GM18499 (cell line): ENCODE measurements at regions not wholly inside any gene's neighbourhood (a gene's known extent, or its start where the extent isn't known, plus 50 kb on each side); places are given as distances from the start of the nearest gene placed in this dataset.

Experiments used
- ATAC-seq: cut with Tn5 transposase; IDR thresholded peaks from one replicate; pipeline ENCODE4 v1.9.1; 2021; ENCODE audit warnings: moderate number of reproducible peaks; ENCODE audit not compliant: insufficient read depth, unreplicated experiment

DNA sequence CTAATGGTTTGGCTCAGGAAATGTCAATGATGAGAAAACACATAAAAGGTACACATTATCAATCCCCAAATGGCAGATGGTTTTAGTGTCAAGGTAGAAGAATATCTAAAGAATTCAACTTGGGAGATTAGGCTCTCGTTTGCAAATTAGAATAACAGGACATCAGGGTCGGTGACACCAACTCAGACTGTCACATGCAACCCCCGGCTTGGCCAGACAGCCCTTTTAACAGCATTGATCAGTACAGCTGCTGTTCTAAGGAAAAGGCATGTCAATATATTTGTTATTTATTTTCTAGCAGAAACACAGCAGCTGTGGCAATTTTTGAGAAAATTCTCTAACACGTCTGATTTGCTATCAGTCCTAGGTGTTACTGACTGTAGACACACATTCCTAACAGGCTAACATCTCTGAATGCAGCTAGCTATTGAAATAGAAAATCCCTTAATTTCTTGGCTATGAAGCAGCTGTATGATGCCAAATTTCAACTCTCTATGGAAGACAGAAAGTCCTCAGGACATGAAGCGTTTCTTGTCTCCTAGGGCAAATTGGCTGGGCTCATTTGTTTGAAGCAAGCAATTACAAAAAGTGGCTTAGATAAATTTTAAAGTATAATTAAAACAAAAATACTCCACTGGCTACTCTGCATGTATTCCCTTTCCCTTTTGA lies 269.0 kb upstream of the CXXC4 start:
- ATAC-seq: no peak

DNA sequence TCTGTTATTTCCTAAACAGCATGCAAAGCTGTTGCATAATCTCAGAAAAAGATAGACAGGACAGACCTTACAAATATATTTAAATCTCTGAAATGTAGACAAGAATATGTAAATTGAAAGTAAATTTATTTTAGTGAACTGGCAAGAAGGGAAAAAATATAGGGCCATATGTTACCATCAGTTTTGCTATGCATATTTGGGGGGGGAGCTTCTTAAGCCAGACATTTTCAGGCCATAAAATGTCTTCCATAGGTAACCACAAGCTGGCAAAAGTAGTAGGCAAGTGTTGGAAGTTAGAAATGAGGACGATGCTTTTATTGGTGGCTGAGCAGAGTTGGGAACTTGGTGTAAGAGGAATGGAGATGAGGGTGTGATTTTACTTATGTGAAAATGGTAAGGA lies 272.0 kb upstream of the CXXC4 start:
- ATAC-seq: no peak

DNA sequence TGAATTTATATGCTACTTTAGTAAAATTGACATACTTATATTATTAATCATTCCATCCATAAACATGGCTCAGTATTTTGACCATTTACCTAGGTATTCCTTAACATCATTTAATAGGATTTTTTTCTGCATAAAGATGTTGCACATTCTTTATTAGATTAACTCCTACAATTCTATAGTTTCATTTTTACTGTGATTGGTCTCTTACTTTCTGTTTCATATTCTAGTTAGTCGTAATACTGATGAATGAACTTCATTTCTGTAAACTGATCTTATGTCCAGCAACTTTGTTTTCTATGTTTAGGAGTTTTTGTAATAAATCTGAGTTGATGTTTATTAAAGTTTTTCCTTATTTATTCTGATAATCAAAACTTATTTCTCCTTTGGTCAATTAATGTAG lies 278.2 kb upstream of the CXXC4 start:
- ATAC-seq: peak; percentile 92

DNA sequence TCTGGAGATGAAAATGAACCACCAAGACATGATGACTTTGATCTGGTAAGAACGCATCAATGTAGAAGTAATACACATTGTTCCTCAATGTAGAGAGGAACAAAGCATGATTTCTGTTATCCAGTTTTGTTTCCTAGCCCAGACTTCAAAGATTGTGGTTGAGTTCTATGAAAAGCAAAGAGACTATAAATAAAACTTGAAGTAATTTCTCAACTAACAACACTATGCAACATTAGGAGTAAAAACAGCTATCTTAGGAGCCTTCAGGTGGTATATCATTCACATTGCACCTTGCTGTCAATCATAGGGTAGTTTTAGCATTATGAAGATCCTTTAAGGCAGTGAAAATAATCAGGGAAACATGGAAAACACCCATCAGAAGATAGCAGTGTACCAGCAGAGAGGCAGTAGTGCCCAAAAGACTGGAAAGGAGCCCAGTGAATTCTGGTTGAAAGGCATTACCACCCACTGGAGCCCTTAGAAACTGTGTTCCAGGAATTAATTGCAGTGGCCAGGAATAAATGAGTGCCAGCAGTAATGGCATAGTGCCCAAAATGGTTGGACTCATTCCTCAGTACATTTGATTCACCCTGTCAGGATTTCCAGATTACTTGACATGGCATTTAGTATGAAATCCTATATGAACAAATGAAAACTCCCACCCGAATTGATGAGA lies 300.7 kb upstream of the CXXC4 start:
- ATAC-seq: peak; percentile 66

DNA sequence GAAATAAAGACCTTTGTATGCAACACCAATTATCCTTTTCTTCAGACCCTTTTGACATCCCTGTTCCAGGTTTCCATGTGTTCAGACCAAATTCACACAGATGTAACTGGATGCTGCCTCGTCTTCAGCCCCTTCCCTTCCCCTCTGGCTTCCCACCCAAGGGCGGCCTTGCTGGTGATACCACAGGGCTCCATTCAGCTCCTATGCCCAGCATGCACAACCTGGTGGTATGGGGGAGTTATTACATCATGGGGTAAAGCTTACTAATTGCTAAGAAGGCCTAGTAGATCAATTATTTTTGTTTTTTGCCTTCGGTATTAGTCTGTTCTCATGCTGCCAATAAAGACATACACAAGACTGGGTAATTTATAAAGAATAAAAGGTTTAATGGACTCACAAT lies 317.0 kb upstream of the CXXC4 start:
- ATAC-seq: no peak

DNA sequence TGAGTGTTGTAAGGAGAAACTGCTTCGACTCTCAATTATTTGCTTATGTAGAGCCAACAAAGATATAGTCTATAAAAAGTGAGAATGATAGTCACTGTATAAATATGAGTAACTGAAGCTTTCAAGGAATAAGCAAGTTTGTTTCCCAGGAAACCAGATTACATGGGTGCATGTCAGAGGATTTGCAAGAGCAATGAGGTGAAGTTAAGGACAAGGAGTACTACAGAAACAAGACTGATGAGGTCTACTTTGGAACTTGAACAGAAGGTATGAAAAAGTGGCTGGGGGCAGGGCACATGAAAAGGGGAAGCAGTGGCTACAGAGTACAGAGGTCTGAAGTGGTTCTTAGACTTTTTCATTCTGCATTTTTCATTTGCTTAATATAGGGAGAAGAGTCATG lies 321.0 kb upstream of the CXXC4 start:
- ATAC-seq: peak; percentile 60

DNA sequence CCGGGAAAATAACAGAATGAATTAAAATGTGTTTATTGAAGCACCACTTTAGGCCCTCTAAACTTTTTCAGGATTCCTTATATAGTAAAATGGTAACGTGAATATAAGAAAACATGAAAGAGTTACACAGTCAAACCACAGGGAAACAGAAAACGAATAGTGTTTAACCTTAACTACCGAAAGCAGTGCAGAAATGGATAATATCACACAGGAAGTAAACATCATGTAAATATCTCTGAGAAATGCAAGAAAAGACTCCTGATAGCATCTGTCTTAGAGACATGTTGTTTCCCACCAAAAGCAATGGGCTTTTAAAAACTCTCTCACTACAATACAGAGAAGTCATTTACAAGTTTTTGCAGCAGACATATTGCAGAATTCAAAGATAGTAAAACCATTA lies 323.9 kb upstream of the CXXC4 start:
- peak; percentile 60 for ATAC-seq

DNA sequence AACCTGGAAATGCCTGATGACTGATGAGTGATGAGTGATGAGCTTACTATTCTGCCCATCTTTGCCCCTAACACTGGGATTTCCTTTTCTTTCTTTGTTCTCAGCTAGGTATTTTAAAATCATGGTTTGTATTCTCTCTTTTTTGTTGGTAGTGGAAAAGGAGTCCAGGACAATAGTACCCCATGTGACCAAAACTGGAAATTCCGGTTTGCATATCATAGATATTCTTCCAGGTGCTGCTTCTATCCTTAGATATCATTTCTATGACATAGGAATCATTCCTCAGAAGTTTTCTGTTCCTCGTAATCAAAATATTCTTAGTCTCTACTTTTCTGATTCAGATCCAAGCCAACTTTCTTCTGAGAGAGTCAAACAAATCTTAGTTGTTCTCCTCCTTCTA lies 320.5 kb upstream of the TET2 start:
- ATAC-seq: no peak

DNA sequence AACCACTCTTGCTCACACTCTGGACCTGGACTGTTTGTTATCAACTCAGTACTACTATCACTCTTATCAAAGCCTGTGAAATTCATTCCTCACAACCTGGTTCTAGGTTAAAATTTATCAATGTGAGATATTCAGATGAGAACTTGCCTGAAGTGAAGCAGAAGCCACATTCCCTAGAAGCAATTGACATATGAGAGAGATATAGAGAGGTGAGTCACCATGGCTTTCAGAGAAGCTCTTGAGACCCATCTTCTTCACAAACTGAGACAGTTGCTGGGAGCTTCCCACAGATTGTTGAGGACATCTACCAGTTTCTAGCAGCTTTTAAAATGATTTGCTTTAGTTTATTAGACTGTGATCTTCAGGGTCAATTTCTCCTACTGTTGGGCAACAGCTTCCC lies 316.9 kb upstream of the TET2 start:
- no peak for ATAC-seq

DNA sequence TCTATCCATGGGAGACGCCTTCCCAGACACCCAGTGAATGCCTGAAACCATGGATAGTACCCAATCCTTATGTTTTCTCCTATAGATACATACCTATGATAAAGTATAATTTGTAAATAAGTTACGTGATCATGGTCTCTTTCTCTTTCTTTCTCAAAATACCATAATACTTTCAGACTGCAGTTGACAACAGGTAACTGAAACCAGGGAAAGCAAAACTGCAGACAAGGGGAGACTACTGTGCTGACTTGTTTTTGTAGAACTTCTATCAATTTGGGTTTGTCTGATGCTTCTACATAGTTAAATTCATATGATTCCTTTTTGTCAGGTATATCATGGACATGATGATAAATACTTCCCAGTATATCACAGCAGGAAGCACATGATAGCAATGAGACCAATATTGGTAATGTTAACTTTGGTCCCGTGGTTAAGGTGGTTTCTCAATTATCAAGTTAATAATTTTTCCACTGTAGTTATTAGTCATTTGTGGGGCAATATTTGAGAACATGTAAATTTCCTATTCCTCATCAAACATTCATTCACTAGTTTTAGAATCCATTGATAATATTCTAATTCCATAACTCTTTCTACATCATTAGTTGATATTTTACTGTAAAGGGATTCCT lies 298.0 kb upstream of the TET2 start:
- ATAC-seq: no peak

DNA sequence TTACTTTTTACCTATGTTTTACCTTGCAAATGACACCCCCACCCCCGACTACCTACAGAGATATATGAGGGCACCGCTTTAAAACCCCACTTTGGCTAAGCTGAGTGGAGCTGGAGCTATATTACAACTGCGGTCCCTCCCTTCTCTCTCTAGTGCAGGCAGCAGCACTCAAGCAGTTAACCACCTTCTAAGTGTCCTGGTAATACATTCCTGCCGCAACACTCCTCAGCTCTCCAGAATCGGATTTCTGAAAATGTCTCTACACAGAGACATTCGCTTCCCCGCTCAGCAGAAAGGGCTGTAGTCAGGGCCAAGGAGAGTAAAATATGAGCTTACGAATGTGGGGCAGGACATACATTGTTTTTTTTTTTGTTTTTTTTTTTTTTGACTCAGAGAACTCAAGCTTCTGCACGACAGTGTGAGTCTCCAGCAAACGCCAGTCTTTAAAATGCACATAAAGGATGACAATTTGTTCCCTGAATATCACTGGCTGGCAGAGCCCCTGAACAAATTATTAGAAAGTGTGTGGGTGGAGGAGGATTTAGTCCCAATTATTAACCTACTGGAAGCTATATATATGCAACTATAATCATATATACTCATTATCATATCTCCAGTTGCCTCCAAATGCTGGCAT lies 287.0 kb upstream of the TET2 start:
- no peak for ATAC-seq

DNA sequence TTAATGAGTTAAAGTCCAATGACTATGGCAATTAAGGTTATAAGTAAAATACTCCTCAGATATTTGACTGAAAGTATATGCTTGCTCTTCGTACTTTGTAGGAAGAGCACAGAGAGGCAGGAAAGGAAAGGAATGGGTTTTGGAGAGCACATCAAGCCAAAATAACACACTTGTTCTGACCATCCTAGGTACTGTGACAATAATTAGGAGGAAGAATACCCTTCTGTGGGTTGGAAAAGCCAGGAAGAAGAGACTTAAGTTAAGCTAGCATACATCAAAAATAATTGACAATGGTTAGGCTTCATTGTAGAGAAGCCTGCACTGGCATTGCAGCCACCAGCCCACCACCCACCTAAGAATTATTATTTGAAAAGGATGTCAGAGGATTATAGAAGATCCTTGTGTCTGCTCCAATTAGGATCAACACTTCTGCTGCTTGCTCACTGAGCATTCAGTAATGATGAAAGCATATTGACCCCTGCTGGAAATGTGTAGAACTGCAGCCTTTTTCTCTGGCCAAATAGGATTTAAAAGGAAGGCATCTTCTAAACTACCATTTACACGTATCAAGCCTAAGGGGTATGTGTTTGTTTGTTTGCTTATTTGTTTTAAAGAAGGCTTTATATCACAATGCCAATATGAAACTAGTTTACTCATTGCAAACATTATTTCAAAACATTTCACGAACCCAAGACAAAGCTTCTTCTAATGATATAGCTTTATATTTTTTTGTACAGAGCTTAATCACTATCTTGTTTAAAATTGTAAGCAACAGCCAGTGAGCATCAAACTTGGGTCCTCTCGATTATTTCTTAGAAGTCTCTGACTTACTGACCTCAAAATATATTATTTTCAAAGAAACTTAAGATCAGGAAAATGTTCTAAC lies 286.2 kb upstream of the TET2 start:
- peak; percentile 71 for ATAC-seq

DNA sequence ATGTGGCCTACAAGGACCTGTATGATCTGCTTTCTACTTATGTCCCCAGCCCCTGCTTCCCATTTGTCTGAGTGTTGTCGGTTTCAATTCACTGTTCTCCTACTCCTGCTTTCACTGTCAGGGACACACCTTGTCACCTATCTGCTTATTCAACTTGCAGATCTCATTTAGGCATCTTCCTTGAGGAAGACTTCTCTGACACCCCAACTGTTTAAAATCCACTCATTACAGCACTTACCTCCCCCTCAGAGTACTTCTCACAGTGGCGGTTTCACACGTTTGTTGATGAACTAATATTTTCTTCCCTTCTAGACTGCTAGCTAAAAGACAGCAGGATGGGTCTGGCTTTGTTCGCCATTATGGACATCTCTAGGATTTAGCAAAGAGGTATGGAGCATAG lies 279.9 kb upstream of the TET2 start:
- ATAC-seq: no peak

DNA sequence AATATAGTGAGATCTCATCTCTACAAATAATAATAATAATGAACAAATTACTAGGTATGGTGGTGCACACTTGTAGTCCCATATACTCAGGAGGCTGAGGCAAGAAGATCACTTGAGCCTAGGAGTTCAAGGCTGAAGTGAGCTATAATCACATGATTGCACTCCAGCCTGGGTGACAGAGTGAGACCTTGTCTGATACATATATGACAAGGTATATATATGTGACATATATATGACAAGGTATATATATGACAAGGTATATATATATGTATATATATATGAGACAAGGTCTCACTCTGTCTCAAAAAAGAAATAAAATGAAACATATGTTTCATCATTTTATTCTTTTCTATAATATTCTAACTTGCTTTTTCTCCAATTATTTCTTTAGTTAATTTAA lies 278.1 kb upstream of the TET2 start:
- ATAC-seq: peak; percentile 21

DNA sequence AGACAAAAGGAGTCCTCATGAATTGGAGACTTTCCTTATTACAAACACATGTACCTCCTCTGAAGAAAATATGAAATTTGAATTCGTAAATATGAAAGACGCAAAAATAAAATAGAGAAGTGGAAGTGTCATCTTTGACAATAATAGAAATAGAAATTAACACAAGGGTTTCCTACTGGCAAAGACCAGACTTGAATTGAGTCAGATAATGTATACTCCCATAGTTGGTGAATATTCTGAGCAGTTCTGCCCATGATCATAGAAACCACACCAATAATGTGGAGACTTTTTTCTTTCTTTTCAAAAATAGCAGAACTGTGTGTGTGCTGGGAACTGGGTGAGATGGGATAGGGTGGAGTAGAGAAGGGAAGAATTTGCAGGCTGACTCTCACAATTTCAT lies 277.7 kb upstream of the TET2 start:
- peak; percentile 97 for ATAC-seq

DNA sequence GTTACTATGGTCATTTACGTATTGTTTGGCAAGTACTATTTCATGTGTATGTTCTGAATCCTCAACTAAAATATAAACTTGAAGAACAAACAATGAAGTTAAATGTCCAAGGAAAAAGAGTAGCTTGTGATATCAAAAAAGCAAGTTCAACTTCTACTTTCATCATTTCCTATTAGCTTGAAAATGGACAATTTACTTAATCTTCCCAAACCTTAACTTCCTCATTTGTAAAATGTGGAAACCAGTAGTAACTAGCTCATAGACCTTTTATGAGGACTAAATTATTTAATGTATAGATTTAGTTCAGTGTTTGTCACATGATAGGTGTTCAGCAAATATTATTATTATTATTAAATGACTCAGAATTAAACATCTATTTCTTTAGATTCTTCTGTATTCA lies 276.8 kb upstream of the TET2 start:
- no peak for ATAC-seq

DNA sequence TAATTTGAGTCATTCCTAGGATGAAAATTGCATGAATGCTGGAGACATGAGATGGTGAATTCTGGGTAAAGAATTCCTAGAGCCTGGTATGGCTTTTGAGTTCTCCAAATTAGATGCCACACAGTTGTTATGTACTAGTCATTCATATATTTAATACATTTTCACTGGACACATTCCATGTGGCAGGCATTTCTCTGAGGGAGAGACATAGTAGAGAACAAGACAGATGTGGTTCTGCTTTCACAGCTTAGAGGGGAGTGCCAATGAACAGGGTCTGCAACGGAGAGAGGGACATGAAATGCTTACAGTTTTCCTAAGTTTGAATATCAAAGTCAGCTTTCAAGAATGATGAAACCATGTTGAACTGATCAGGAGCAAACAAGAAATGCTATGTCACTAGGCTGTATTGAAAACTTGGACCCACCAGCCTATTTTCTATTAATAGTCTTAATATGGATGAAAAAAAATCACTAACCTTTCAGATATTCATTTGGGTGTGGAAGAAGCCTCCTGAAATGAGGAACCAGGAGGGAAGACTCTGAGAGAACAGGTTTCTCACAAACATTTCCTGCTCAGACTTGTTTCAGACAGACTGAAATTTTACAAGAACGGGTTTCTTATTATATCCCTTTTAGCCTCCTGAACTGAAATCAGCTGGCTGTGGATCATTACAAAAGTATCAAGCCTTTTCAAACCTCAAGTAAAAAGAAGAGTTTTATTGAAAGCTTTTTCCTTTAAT lies 276.0 kb upstream of the TET2 start:
- no peak for ATAC-seq

DNA sequence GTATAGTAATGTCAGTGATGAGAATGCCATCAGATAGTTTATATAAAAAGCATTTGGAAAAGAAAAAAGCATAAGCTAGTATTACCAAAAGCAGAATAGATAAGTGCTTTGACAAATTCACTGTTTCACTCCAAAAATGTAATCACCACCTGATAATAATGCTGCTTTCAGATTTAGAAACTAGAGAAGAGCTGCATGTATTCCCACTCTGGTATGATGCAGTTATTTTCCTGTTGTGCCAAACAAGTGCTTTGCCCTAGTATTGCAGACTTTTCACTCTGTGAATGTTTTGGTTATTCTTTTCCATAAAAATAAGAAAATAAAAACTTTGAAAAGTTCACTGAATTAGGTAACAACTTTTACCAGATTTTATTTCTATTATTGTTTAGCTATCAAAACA lies 267.7 kb upstream of the TET2 start:
- no peak for ATAC-seq

DNA sequence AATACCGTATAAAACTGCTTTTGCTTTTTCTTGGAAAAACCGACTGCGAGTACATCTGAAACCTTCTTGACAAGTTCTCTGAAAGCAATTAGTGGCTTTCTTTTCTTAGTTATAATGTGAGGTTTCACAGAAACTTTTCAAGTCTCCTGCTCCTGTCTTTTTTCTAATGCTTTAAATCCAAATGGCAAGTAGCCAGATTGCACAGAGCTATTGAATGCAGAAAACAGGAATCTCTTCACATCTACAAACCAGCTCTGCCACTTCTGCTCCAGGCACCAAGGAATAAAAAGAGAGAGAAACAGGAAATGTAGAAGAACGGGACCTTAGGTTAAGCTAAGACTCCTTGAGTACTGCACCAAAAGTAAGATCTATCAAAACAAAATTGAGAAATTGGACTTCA lies 267.3 kb upstream of the TET2 start:
- no peak for ATAC-seq

DNA sequence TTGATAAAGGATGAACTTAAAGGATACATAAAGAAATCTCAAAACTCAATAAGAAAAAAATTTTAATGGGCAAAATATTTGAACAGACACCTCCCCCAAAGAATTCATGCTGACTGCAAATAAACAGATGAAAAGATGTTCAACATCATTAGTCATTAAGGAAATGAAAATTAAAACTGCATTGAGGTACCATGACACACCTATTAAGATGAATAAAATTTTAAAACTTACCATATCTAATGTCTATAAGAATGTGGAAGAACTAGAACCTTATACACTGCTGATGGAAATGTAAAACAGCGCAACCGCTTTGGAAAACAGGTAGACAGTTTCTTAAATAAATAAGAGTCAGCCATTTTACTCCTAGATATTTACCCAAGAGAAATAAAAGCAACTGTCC lies 266.8 kb upstream of the TET2 start:
- ATAC-seq: no peak
